ENCODE measurements at regions not wholly inside any gene's neighbourhood (a gene's known extent, or its start where the extent isn't known, plus 50 kb on each side); places are given as distances from the start of the nearest gene placed in this dataset.

DNA sequence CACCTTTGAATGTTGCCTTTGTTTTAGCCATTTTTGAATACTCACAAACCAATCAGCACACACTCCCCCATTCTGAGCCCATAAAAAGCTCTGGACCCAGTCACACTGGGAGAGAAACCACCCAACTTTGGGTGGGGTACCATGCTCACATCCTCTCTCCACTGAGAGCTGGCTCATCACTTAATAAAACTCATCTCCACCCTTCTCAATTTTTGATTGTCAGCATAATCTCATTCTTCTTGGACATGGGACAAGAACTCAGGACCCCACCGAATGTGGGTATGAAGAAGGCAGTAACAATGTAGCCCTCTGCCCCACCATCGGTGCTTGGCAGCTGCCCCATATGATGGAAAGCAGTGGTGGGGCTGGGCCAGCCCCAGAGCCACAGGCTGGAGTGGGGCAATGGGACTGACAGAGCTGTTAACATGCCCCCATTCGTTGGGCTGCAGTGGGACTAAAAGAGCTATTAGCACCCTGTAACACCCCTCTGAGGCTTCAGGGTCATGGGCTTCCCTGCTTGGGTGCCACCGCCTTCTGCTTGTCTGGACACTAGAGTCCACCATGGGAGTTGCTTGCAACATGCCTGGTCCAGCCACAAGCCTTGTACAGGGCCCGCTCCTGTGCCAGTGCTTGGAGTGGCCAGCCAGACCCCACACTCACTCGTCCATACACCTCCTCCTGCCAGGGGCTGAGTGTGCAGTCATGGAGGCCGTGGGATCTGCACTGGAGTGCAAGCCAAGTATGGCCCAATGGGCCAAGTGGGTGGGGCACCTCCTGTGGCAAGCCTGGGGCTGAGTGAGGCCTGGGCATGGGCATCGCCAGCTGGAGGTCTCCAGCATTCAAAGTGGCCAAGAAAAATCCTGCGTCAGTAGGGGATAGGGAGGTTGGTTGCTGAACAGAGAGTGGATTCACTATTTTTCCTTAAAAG is 471.1 kb downstream of the TBC1D22A start:
- TF ChIP-seq, protein P1, sequence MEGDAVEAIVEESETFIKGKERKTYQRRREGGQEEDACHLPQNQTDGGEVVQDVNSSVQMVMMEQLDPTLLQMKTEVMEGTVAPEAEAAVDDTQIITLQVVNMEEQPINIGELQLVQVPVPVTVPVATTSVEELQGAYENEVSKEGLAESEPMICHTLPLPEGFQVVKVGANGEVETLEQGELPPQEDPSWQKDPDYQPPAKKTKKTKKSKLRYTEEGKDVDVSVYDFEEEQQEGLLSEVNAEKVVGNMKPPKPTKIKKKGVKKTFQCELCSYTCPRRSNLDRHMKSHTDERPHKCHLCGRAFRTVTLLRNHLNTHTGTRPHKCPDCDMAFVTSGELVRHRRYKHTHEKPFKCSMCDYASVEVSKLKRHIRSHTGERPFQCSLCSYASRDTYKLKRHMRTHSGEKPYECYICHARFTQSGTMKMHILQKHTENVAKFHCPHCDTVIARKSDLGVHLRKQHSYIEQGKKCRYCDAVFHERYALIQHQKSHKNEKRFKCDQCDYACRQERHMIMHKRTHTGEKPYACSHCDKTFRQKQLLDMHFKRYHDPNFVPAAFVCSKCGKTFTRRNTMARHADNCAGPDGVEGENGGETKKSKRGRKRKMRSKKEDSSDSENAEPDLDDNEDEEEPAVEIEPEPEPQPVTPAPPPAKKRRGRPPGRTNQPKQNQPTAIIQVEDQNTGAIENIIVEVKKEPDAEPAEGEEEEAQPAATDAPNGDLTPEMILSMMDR (IDR thresholded peaks at IDR 0.05) = no peak
- no peak for TF ChIP-seq ZFX (IDR thresholded peaks at IDR 0.05; ENCODE audit: borderline replicate concordance)
- no peak overlapping the region for H3K27ac ChIP-seq

DNA sequence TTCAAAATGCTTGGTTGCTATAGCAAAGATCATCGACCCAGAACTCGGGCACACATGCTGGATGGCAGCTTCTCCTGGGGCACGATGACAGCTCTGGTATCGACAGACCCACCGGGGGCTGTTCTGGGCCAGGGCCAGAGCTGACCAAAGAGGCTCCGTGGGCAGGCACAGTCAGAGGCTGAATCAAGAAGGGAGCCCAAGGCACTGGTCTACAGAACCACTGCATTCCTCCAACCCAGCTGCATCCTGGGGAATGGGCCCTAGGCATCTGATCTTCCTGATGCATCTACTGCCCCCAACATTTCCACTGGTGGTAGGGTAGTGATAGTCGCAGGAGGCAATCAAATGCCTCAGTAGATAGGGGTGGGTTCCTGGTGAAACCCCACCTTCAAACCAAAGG is 470.3 kb downstream of the TBC1D22A start:
- TF ChIP-seq, protein P1 (IDR thresholded peaks at IDR 0.05) = no peak
- no peak for TF ChIP-seq ZFX (IDR thresholded peaks at IDR 0.05; ENCODE audit: borderline replicate concordance)

DNA sequence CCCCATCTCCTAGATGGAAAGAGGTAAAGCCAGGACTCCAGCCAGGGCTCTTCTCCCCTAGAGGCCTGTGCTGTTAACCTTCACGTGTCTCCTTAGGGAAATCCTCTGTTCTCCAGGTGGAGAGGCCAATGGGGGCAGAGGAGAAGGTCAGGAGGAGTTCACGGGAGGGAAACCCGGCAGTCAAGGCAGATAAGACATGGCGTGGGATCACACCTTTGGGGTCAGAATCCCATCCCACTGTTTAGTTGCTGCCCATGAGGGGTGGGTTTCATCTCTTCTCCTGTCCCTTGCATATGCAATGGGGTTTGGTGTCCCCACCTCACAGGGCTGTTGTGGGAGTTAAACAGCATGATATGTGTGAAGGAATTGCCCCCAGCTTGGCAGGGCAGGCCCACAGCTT is 469.7 kb downstream of the TBC1D22A start:
- no peak for TF ChIP-seq ZFX (IDR thresholded peaks at IDR 0.05; ENCODE audit: borderline replicate concordance)
- TF ChIP-seq, protein P1 (IDR thresholded peaks at IDR 0.05) = no peak
- H3K27ac ChIP-seq = no peak overlapping the region

More for the DNA sequence above, 470.3 kb downstream of the TBC1D22A start:
- no peak overlapping the region for H3K27ac ChIP-seq

DNA sequence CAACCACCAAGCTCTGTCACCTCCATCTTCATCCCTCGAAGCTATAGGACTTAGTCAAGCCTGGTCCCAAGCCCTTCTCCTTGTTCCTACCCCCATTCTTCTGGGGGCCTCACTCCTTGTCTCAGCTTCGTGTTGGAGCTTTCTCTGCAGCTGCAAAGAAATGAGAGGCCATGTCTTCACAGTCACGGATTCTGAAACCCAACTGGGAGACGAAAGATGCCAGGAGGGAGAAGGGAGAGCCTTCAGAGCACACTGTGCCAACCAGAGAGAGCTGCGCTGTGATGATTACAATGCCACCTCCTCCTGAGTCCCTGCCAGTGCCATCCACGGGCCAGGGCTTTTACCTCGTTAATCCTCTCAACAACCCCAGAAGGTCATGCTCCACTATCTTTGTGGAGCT is 469.3 kb downstream of the TBC1D22A start:
- TF ChIP-seq ZFX (IDR thresholded peaks at IDR 0.05; ENCODE audit: borderline replicate concordance) = no peak
- TF ChIP-seq, protein P1 (IDR thresholded peaks at IDR 0.05) = no peak
- no peak overlapping the region for H3K27ac ChIP-seq

DNA sequence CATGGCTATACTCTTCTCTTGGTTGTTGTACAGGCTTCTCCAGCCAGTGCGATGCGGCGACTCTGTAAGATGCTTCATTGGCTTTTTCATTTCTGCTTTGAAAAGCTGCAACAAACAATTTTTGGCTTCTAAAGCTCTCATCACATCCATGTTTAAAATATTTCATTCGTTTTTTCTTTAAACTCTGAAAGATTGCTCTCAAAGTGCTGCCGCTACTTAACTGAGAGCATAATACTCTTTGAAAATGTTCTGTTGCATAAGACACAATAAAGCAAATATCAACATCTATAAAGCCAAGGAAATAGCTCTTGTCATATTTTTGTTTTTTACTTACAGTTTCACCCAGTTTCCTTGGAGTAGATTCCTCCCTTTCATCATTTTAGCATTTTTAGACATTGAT is 468.3 kb downstream of the TBC1D22A start:
- no peak overlapping the region for H3K27ac ChIP-seq
- no peak for TF ChIP-seq ZFX (IDR thresholded peaks at IDR 0.05; ENCODE audit: borderline replicate concordance)
- TF ChIP-seq, protein P1 (IDR thresholded peaks at IDR 0.05) = no peak

DNA sequence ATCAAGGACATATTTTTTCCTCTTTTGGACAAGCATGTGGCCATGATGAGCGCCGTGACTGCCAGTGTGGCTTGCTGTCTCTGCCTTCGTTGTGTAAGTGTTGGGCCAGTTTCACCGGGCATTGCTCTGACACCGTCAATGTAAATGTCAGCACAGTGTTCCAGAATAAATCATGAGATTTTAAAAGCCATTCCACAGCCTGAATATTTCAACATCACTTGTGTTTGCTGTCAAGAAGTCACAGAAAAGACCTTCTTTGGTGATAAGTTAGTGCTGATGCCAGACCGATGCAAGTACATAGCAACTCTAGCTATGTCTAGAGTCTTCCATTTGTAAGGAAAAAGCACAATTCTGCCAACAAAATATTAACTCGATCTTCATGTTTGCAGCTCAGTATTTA is 467.8 kb downstream of the TBC1D22A start:
- TF ChIP-seq ZFX (IDR thresholded peaks at IDR 0.05; ENCODE audit: borderline replicate concordance) = no peak
- TF ChIP-seq, protein P1 (IDR thresholded peaks at IDR 0.05) = no peak
- H3K27ac ChIP-seq = no peak overlapping the region

DNA sequence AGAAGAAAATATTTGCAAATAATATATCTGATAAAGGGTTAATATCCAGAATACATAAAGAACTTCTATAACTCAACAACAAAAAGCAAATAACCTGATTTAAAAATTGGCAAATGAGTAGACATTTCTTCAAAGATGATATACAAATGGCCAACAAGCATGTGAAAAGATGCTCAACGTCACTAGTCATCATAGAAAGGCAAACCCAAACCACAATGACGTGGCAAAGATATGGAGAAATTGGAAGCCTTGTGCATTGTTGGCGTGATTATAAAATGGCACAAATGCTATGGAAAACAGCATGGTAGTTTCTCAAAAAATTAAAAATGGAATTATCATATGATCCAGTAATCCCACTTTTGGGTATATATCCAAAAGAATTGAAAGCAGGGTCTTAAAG is 466.3 kb downstream of the TBC1D22A start:
- no peak for TF ChIP-seq ZFX (IDR thresholded peaks at IDR 0.05; ENCODE audit: borderline replicate concordance)
- TF ChIP-seq, protein P1 (IDR thresholded peaks at IDR 0.05) = no peak
- H3K27ac ChIP-seq = no peak overlapping the region
